Fibroblast of the aortic adventitia (primary cell): ENCODE measurements at regions not wholly inside any gene's neighbourhood (a gene's known extent, or its start where the extent isn't known, plus 50 kb on each side); places are given as distances from the start of the nearest gene placed in this dataset.

Experiments used
- DNase-seq: peaks from one replicate; pipeline ENCODE4 v3.0.0-alpha.2; 2010; ENCODE audit warnings: low read depth
- H3K4me3 ChIP-seq: 2 replicates; pipeline ENCODE4 v1.5.1; 2011; ENCODE audit warnings: low read depth, mild to moderate bottlenecking, control low read depth, low read length, moderate library complexity
- CTCF ChIP-seq: IDR thresholded peaks from 2 replicates; pipeline ENCODE4 v1.5.1; 2011; ENCODE audit warnings: mild to moderate bottlenecking, low read length, control low read depth, inconsistent platforms; ENCODE audit not compliant: insufficient read depth

- H3K4me3 ChIP-seq, result no peak overlapping the region
- TF ChIP-seq CTCF, result no peak
- DNase-seq, result no peak
Observed at GRCh38 chr3:87072446-87072845, 81.5 kb upstream of the VGLL3 start.

- no peak for DNase-seq
- no peak for TF ChIP-seq CTCF
- no peak overlapping the region for H3K4me3 ChIP-seq
Observed at GRCh38 chr3:87069971-87070370, 79.0 kb upstream of the VGLL3 start.

DNA sequence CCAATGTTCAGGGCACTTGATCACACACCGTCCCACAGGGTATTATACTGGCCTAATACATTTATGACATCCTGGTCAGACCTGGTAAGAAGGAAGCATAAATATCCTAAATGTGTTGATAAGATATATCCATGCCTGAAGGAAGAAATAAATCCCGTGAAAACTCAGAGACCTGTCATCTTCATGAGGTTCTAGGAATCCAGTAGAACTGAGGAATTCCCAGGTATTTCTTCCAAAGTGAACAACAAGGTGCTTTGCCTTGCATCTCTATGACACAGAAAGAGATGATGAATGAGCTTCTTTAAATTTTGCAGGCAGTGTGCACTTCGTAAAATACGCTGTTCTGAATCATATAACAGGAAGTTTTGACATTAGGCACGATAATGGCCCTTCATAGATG lies 78.1 kb upstream of the VGLL3 start:
- no peak overlapping the region for H3K4me3 ChIP-seq
- DNase-seq, result no peak
- no peak for TF ChIP-seq CTCF

GRCh38 chr3:87062685-87063084 lies 71.7 kb upstream of the VGLL3 start:
- no peak overlapping the region for H3K4me3 ChIP-seq
- no peak for TF ChIP-seq CTCF
- no peak for DNase-seq

GRCh38 chr3:87057474-87057873 lies 66.5 kb upstream of the VGLL3 start:
- DNase-seq, result no peak
- H3K4me3 ChIP-seq, result no peak overlapping the region
- no peak for TF ChIP-seq CTCF

DNA sequence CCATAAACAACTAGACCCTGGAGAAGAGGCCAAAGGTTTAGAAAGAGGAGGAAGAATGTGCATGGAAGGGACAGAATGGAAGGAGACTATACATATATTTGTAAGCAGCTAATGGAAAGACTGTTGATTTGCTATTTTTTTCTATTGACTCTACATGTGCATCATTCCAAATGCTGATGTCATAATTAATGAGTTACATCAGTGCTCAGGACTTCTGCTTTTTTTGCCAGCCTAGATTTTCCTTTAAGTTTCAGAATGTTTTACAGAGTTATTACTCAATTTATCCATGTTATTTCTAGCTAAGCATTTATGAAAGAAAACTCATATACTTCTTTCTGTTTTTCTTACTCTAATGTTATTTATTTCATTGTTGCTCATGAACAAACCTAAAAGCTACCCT lies 62.6 kb upstream of the VGLL3 start:
- TF ChIP-seq CTCF, result no peak
- no peak overlapping the region for H3K4me3 ChIP-seq
- no peak for DNase-seq

GRCh38 chr3:87052499-87053260 lies 61.7 kb upstream of the VGLL3 start:
- no peak for DNase-seq
- H3K4me3 ChIP-seq, result no peak overlapping the region
- no peak for TF ChIP-seq CTCF
